ENCODE measurements at regions not wholly inside any gene's neighbourhood (a gene's known extent, or its start where the extent isn't known, plus 50 kb on each side); places are given as distances from the start of the nearest gene placed in this dataset.
A peak's percentile ranks its signal among the peaks of the same experiment; 100 is the strongest.
"Not testable (repeated sequence)": the region's sequence is repeated elsewhere in the genome, so short reads cannot be mapped to it uniquely, and the experiment has no call there.

DNA sequence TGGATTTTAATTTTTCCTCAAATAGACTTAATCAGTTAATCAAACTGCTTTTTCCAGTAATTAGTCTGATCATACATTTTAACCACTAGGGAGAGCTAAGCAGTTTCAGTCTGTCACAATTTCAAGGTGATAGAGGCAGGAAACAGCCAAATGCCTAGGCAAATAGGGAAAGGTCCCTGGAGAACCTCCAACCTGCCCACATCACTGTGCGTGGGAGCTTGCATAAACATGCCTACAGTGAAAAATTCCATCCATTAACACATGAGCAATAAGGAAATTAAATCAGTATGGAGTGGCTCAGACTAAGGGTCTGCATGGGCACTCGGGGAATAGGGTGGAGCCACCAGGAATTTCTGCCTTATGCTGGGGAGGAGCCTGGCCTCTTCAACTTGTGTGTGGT lies 74.6 kb downstream of the AASDHPPT start:
- DNase-seq, result no peak

DNA sequence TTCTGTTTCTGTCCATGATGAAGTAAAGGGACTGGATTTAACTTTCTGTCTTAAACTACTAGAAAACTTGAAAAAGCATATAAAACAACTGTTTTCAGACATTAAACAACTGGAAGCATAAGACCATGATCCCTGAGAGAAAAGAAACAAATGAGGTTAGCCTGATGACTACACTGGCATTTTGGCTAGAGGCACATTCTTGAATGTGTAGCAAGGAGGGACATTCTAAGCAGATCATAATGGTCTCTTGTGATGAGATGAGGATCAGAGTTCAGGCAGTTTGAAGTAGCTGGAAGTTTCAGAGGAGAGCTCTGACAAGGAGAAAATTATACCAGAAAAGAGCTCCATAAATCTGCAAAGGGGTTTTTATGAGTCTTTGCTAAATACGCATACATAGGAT lies 75.4 kb downstream of the AASDHPPT start:
- no peak for DNase-seq

DNA sequence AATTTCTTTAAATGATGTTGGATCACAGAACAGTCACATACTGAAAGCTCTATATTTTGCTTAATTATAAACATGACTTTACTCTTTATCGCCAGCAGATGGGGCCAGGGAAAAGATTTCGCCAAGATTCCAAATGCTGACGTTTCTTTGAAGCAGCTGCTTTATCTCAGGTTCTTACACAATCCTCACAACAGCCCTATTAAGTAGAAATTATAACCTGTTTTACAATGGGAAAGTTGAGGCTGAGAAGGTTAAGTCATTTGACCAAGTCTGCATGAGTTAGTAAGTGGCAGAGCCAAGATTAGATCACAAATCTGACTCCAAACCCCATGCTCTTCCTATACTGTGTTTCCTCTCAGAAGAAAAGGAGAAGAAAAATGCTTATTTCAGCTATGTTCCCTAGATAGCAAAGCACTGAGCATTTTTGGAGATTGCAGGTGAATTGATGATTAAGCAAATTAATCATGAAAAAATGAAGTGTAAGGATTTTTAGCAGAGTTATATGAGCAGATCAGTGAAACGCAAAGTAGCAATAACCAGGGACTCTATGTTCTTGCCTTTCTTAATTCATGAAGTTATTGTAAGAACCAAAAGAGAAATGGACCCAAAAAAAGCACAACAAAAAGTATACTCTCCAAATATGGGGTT lies 79.0 kb downstream of the AASDHPPT start:
- peak; percentile 23 for DNase-seq

DNA sequence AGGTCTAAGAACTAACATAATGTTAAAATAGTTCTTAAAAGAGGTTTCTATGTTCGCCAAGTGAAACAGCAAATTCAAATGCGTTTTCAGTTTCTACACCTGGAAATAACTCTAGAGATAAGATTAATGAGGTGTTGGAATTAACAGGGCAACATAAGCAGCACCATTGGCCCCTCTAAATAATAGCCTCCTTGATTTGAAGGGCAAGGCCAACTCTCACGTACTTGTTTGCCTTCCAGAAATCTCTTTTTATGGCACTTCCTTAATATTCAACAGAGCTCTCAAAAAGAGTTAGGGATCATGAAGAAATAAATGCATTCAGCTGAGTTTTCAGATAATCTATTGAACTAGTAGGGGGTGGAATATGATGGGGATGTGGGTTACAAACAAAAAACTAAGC lies 80.9 kb downstream of the AASDHPPT start:
- DNase-seq, result no peak

DNA sequence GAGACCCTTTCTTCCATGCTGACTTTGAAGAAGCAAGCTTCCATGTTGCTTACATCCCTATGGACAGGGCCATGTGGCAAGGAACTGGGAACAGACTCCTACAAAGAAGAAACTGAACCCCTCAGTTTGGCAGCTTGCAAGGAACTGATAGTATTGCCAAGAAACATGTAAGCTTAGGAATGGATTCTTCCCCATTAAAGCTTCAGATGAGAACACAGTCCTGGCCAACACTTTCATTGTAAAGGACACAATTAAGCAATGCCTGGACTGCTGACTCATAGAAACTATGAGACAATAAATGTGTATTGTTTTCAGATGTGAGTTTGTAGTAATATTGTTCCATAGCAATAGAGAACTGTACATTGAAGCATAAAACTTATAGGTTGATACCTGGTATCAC lies 82.4 kb downstream of the AASDHPPT start:
- peak; percentile 2 for DNase-seq

DNA sequence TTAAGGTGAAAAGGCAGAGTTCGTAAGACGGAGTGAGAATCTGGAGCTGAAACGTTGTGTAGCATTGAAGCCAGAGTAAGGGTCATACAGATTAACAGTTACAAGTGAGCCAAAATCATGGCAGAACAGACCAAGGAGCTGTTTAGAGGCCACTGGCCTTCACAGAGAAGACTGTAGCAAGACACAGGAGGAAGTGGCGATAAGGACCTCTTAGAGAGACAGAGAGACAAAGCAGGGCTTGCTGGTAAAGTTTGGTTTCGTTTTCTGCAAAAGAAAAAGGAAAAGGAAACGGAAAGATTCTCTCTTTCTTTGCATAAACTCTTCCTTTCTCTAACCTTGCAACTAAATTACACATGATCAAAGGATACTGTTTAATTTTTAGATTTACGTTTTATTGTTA lies 83.0 kb downstream of the AASDHPPT start:
- DNase-seq, result no peak

DNA sequence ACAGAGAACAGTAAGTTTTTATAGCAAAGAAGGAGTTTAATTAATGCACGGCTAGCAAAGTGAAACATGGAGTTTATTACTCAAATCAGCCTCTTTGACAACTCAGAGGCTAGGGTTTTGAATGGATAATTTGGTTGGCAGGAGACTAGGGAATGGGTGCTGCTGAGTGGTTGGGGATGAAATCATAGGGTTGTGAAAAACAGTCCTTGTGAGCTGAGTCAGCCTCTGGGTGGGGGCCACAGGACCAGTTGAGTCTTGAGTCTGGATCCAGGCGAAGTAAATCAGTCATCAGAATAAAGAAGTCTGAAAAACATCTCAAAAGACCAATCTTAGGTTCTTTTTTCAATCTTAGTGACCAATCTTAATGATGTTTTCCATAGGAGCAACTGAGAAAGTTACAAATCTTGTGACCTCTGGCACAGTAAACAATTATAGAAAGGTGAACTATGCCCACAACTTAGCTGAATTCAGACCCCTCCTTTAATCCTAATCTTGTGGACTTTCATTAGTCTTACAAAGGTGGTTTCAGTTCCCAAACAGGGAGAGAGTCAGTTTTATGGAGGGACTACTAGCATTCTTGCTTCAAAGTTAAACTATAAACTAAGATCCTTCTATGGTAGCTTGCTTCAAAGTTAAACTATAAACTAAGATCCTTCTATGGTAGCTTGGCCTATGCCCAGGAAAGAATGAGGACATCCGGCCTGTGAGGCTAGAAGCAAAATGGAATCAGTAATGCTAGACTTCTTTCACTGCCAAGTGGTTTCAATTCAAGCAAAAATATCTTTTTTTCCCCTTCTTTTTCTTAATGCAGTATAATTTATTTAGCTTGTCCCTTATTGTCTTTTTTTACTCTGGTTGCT lies 84.5 kb downstream of the AASDHPPT start:
- DNase-seq, result no peak

DNA sequence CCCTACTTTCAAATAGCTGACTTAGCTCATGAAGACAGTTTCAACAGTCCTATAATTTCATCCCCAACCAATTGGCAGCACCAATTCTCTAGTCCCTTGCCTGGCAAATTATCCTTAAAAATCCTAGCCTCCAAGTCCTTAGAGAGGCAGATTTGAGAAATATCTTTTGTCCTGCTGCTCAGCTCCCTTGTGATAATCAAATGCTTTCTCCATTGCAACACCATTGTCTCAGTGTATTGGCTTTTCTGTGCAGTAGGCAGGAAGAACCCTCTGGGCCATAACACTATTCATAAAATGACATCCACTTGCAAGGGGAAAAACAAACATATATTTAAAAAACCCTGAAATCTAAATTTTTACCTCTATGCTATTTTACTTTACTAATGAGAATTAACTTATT lies 89.6 kb downstream of the AASDHPPT start:
- no peak for DNase-seq

DNA sequence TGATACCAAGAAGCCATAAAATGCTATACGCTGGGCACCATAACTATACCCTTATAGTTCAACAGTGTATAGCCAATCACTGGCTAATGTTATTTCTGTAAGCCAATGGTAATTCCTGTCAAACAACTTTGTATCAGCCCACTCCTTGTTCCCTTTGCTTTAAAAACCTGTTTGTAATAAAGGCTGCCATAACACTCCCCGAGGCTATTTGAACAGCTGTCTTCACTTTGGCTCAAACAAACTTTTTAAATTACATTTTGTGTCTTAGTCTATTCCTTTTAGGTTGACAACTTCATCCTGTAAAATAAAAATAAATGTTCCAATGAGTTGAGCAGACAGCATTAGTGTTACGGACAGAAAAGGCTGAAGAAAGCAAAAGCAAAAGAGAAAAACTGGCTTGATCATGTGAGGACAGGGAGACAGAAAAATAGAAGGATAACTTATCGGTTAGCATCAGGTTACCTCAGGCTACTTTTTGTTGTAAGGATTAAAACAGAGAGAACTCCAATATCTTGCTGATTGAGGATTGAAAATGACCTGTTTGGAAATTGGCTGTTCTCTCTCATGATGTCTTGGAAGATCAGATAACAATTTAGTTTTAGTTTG lies 95.0 kb downstream of the AASDHPPT start:
- DNase-seq, result no peak

DNA sequence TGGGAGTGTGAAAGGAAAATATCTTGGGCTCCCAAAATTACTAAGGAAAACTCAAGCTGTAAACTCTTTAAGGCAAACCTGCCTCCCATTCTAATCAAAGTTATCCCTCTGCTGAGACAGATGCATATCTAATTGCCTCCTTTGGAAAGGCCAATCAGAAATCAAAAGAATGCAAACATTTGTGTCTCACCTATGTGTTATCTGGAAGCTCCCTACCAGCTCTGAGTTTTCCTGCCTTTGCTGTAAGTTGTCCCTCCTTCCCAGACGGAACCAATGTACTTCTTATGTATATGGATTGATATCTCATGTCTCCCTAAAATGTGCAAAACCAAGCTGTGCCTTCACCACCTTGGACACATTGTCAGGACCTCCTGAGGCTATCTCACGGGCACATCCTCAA lies 95.8 kb downstream of the AASDHPPT start:
- no peak for DNase-seq

DNA sequence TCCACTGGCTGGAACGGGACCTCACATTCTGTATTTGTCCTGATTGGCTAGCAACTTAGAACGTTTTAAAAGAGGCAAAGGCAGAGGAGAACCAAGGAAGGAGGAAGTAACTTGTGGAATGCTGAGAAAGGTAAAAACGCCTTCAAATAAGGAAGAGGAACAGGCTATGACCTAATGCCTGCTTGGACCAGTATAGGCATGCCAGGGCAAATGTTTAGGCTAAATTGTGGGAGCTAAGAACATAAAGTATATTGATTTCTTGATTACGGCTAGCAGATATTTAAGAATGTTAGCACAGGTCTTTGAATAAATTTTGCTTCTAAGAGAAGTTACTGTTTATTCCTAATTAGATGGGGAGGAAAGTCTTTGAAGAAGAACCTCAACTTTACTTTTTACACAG lies 96.5 kb downstream of the AASDHPPT start:
- DNase-seq, result not testable (repeated sequence)

DNA sequence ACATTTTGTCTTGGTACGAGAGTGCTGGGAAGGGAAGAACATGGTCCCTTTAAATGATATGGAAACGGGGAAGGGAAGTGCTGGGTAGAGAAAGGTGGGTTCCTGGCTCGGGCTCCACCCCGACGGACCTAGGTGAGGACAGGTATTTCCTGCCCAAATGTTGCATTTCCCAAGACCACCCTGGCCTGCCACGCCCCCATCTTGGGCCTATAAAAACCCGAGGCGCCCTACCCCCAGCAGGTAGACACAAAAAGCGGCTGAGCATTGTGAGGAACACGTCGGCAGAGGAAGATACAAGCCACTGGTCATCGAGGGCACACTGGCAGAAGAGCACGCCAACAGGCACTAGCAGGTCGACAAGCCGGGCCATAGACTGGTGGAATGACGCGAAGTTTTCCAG lies 99.4 kb downstream of the AASDHPPT start:
- no peak for DNase-seq

DNA sequence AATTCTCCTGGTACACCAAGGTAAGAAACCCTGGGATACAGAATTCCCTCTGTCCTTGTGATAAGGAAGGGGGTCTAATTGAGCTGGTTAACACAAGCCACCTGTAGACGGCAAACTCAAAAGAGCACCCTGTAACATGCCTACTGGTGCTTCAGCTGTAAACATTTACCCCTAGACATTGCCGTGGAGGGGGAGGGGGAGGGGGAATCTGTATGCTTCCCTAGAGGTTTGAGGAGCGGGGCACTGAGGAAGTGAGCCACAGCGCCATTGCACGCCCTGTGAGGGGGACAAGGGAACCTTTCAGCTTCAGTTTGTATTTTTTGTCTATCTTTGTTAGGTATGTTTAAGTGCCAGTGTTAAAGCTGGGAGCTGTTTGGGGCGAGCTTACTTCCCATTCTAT lies 99.8 kb downstream of the AASDHPPT start:
- DNase-seq, result no peak

DNA sequence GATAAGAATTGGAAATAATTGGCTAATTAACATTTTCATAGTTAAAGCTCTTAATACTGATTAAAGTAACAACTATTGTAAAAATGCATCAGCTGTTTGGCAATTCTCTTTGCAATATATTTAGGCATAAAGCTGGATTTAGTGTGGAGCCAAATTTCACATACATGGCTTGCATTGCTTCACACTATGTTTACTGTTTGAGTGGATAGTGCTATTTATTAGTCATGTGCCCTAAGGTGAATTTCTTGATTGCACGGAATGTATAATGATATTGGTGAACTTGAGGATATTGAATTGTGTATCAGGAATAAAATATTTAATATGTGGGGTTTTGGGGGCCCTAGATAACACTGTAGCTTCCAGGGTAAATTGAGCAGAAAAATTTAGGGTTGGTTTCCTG lies 100.9 kb downstream of the AASDHPPT start:
- DNase-seq, result no peak

DNA sequence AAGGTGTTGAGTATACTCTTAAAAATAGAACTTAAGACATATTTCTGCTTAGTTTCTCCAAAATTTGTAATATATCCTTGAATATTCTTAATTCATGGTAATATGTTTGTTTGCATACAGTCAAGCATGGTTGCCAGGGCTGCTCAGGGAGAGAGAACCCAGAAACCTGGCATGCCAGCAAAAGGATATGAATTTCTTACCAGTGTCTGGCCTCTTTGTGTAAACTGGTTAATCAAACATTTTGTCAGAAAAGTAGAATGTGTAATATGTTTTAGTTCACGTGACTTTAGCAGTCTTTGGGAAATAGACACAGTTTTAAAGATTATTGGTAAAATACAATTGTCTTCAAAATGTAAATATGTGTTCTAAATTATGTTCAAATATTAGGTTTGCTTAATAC lies 101.6 kb downstream of the AASDHPPT start:
- no peak for DNase-seq

DNA sequence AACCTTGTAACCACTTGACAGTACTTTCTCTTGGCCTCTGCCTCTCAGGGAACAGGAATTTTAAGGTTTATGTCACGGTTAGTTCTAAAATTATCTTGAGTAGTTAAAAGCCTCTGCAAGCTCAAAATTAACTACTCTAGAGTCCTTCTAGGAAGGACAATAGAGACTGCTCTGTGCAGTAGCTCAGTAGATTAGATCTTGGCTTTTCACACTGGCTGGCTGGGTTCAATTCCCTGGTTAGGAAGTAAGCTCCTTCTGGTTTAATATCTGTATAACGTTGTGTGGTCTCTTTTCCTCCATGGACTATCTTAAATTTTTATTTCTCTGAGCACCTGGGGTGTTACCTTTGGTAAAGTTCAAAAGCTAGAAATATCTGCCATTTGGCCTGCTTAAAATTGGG lies 109.2 kb downstream of the AASDHPPT start:
- no peak for DNase-seq

DNA sequence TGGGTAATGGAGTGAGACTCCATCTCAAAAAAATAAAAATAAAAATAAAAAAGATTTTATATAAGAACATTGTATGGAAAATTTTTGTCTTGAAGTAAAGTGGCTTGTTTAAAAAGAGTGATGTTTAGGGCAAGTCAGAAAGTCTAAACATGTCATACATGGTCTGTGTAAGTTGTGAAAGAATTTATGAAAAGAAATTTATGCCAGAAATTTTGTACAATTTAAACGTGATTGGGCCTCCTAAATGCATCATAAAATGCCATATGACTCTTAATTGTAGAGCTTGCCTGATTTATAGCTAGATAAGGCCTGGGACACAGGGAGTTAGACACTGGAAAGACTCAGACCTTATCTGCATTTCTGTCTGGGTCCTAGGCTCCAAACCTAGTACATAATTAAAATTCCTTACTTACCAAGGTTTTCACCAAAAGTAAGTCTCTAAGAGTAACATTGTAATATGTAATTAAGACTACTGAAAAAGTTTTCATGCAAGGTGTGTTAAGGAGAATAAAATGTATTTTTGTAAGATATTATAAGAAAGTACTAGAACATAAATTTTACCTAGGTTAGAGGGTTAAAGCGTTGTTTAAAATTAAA lies 110.5 kb downstream of the AASDHPPT start:
- no peak for DNase-seq

DNA sequence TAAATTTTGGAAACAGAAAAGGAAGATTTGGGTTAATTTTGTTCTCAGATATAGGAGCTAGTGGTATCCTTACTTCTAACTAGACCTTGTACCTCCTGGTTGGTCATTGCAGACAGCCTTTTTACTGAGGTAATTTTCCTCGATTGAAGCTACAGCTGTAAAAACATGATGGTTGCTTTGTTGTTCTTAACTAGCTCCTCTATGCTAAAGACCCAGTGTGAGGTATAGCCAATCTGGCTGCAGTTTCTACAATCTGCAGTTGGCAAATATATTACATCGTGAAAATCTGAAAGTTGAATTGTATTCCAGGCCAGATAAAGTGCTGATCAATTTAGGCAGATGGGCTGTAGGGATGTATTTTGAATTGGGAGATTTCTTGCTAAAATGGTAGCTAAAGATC lies 116.5 kb downstream of the AASDHPPT start:
- no peak for DNase-seq

DNA sequence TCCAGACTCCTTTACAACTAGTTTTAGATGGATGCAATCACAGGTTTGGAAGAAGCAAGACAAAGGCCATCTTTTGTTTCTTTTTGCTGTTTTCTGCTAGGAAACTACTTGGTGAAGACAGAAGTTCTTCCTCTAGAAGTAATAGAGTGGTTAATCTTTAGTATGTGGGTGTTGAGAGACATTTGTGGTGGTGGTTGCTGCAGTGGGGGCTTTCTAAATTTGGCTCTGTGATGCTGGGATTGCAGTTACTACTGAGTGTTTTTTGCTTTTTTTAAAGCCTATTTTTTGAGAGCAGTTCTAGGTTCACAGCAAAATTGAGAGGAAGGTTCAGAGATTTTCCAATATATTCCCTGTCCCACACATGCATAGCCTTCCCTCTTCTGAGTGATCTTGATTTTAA lies 120.0 kb downstream of the AASDHPPT start:
- no peak for DNase-seq

DNA sequence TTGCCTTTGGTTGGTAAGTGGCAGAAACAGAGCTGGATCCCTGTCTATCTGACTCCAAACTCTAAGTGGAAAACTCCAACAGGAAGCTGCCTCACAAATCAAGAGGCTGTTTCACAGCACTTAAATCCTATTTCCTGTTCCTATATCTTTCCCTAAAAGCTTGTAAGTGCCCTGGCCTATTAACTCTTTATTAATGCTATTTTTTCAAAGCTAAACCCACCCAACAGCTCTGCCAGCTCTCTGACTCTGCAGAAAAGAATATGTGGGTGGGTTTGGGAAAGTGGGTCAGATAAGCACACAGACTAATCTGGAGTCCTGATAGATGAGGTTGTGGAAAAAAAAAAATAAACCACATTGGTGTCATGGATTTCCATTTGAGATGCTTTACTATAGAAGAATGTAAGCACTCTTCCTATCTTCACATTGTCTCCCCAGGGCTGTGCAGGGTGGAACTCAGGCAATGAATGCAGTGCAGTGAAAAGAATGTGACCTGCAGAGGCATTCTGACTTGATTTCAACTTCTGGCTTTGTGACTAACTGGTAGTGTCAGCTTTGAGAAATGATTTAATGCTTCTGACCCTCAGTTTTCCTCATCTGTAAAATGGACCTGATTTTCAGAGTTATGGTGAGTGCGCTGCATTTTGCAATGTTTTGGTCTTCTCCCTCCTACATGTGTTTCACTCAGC lies 125.6 kb downstream of the AASDHPPT start:
- DNase-seq, result no peak

DNA sequence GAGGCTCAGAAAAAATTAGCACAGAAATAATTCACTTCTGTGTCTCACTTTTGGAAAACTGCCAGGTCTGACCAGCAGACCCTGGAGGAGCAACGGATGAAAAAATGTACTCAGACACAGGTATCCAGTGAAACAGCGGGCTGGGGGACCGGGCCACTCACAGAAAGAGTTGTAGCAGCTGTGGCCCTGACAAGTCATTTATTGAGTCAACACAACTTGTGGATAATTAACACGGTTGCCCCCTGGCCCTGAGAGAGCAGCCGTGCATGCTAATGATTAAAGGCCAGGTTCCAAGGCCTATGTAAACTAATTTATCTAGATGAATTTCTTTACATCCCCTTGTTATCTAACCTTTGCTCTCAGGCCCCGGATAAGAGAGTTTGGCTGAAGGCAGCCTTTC lies 131.3 kb downstream of the AASDHPPT start:
- no peak for DNase-seq

DNA sequence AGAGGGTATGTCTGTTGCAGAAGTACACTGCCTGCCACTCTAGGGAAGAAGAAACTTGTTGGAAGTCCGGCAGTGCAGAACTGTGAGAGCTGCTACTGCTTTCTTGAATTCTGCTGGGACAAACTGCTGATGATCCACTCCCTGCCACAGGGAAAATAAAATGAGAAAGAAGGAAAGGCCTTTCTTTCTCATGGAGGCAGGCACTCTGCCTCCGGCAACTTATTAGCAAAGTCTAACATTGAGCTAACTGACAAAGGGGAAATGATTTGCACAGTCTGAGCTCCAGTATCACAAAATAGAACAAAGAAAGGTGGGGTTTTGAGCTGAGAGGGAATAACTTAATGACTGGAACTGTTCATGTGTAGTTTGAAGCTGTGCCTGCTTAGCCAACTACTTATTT lies 134.6 kb downstream of the AASDHPPT start:
- DNase-seq, result no peak

DNA sequence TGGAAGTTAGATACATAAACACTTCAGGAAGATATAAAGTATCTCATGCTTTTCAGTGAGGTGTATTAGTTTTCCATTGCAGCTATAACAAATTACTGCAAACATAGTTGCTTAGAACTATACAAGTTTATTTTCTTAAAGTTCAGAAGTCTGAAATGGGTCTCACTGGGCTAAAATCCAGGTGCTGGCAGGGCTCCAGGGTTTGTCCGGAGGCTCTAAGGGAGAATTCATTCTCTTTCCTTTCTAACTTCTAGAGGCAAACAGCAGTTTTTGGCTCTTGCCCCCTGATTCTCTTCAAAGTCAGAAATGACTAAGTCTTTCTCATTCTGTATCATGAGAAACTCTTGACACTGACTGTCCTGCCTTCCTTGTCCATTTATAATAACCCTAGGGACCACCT lies 138.8 kb downstream of the AASDHPPT start:
- no peak for DNase-seq

Data from suppressor macrophage treated with lipopolysaccharide for 4 hours (primary cell).